ENCODE measurements at regions not wholly inside any gene's neighbourhood (a gene's known extent, or its start where the extent isn't known, plus 50 kb on each side); places are given as distances from the start of the nearest gene placed in this dataset.

DNA sequence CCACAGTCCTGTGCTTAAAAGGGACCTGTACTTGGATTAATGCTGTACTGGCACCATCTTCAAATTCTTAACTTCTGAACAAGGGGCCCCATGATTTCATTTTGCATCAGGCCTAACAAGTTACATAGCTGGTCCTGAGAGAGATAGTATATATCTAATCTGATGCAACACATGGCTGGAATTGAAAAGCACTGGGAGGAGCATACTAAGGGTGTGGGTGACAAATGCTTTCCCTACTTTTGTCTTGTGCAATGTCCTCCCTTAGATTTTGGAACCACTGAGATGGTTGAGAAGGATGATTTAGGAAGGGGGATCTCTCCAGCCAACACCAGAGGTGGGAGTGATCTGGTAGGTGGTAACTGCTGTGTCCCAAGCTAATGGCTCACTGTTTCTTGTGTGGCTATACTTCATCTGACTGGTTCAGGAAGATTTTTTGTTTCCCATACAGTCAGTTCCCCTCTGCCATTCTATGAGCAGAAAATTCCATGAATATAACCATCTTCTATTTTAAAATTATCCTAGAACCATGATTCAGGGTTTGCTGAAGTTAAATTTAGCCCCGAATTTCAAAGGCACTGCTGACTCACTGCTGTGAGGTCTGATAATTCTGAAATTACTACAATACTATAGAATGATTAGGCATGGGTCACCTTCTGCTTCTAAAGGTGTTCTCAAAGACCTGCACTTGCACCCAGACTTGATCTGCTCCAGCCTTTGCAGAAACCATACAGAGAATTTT lies 108.3 kb upstream of the NCKAP5 start:
- DNase-seq (ENCODE audit: extremely low read depth, low read depth) = no peak
- TF ChIP-seq, protein P1, sequence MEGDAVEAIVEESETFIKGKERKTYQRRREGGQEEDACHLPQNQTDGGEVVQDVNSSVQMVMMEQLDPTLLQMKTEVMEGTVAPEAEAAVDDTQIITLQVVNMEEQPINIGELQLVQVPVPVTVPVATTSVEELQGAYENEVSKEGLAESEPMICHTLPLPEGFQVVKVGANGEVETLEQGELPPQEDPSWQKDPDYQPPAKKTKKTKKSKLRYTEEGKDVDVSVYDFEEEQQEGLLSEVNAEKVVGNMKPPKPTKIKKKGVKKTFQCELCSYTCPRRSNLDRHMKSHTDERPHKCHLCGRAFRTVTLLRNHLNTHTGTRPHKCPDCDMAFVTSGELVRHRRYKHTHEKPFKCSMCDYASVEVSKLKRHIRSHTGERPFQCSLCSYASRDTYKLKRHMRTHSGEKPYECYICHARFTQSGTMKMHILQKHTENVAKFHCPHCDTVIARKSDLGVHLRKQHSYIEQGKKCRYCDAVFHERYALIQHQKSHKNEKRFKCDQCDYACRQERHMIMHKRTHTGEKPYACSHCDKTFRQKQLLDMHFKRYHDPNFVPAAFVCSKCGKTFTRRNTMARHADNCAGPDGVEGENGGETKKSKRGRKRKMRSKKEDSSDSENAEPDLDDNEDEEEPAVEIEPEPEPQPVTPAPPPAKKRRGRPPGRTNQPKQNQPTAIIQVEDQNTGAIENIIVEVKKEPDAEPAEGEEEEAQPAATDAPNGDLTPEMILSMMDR (IDR thresholded peaks at IDR 0.05; ENCODE audit: low read depth, low read length) = no peak

- no peak for DNase-seq (ENCODE audit: extremely low read depth, low read depth)
Observed at GRCh38 chr2:133680343-133681049, 112.2 kb upstream of the NCKAP5 start.

DNA sequence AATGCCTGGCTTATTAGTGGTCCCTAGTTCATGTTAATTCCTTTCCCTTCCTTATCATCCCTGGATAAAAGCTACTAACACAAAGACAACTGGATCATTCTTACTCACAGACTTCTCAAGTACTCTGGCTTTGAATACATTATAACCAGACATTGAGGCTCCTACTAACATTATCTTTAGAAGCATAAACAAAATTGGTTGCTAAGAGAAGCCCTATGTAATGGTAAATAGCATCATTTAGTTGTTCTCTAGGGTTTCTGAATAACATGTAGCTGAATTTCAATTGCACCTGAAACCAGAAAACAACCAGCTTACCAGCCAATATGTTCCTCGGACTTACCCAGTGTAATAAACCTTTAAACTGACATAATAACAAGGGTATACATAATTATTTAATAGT lies 114.1 kb upstream of the NCKAP5 start:
- TF ChIP-seq, protein P1 (IDR thresholded peaks at IDR 0.05; ENCODE audit: low read depth, low read length) = no peak
- no peak for DNase-seq (ENCODE audit: extremely low read depth, low read depth)

More at GRCh38 chr2:133680343-133681049, 112.2 kb upstream of the NCKAP5 start:
- TF ChIP-seq, protein P1 (IDR thresholded peaks at IDR 0.05; ENCODE audit: low read depth, low read length) = no peak

DNA sequence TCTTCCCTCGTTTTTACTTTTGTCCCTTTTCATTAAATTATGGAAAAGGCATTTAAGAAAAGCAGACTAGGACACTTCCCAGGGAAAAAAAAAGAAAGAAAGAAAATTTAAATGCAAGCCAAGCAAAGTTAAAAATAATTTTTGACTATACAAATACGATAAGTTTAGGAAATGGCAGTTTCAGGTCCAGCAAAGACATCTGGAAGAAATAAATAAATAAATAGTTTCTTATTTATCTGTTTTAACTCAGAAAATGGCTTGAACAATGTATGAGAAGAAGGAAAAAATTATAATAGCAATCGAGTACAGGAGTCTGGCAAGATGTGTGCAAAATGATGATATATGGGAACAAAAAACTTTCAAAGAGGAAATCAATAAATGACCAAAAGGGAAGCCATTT lies 114.6 kb upstream of the NCKAP5 start:
- no peak for DNase-seq (ENCODE audit: extremely low read depth, low read depth)
- TF ChIP-seq, protein P1 (IDR thresholded peaks at IDR 0.05; ENCODE audit: low read depth, low read length) = no peak

DNA sequence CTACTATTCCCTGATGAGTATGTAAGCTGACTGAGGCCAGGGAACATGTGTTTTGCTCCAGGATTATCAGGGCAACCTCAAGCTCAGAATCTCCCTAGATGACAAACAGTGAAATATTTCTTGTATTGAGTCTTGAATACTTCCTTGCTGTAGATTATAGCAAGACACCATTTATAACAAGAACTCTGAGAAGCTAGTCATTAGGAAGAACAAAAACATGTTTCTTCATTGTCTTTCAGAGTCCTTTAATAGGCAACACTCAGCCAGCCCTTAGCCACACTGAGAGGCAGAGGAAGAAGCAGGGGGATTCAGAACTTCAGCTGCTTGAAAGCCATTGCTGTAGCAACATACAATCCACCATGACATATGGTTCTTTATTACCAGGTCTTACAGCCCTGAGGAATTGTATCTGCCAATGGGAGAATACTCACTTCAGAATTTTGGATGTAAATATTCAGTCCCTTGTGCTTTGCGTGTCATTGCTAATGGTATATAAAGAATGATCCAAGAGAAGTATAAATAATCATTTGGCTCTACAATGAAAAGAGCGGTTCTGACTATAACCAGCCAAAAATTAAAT lies 117.5 kb upstream of the NCKAP5 start:
- no peak for DNase-seq (ENCODE audit: extremely low read depth, low read depth)
- TF ChIP-seq, protein P1 (IDR thresholded peaks at IDR 0.05; ENCODE audit: low read depth, low read length) = no peak

GRCh38 chr2:133690780-133691179 lies 122.5 kb upstream of the NCKAP5 start:
- no peak for DNase-seq (ENCODE audit: extremely low read depth, low read depth)

More at GRCh38 chr2:133690780-133691179, 122.5 kb upstream of the NCKAP5 start:
- TF ChIP-seq, protein P1 (IDR thresholded peaks at IDR 0.05; ENCODE audit: low read depth, low read length) = no peak
